Spleen (tissue), 7 donors: ENCODE measurements at regions not wholly inside any gene's neighbourhood (a gene's known extent, or its start where the extent isn't known, plus 50 kb on each side); places are given as distances from the start of the nearest gene placed in this dataset.

Experiments used
- POLR2A ChIP-seq, 3 donors: fragments of 450-650 bp; IDR thresholded peaks; one replicate each; pipeline ENCODE4 v1.5.1; 2017; ENCODE audit warnings: antibody characterized with exemption in 3 of 3, mild to moderate bottlenecking in 1 of 3
- POLR2AphosphoS5 ChIP-seq, 3 donors: sonication (generic); formaldehyde crosslinking; IDR thresholded peaks; one replicate each; pipeline ENCODE4 v1.5.1; 2017; ENCODE audit warnings: antibody characterized with exemption in 3 of 3
- TF ChIP-seq, protein P1 (sequence below), 11 experiments: fragments of 200-600 bp in 7 of 11; fragments of 450-650 bp in 4 of 11; sonication (generic) in 4 of 11; IDR thresholded peaks in 8 of 11; conservative IDR thresholded peaks in 3 of 11; 1 replicate in 7 of 11; 2 replicates in 4 of 11; pipeline versions ENCODE4 v1.4.0 to v1.8.0; 2016 to 2021; ENCODE audit warnings: antibody characterized with exemption in 11 of 11, inconsistent platforms in 4 of 11, mild to moderate bottlenecking in 1 of 11
- donor health status: DM: no; HTN: no; CAD: no; lungs with moderate emphysema.
- donor health status: DM: no; HTN: no; CAD: no.
- donor health status: DM: no; HTN: no; CAD: no.

DNA sequence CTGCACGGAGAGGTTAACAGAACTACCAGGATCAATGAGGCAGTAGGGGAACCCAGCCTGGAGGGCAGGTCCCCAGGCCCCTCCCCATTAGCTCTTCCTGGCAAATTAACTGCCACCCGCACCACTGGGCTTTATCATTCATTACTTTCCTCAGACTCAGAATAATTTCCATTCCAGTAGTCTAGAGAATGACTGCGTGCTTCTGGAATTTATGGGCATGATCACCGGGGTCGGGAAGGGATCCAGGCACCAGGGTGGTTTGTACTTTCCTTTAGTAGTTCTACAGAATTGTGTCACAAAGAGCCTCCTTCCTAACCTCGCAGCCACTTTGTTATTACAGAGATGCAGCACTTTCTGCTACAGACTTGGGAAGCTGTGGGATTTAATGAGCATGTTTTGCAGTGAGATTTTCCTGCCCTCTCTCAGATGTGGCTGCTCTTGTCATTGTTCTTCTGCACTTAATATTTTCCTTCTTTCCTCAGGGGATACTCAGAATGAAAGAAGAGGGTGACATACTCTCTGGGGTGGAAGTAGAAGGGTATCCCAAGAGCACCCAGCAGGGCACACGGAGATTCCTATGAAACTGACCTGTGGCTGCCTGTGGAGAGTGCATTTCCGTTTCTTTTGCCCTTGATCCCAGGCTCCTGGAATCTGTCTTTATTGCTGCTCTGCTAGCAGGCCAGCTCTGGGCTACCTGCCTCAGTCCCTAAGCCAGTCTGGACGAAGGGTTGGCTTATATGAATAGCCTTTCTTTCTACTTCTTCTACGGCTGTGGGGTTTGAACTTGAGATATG lies 285.0 kb upstream of the SLC10A2 start:
- TF ChIP-seq, protein P1, sequence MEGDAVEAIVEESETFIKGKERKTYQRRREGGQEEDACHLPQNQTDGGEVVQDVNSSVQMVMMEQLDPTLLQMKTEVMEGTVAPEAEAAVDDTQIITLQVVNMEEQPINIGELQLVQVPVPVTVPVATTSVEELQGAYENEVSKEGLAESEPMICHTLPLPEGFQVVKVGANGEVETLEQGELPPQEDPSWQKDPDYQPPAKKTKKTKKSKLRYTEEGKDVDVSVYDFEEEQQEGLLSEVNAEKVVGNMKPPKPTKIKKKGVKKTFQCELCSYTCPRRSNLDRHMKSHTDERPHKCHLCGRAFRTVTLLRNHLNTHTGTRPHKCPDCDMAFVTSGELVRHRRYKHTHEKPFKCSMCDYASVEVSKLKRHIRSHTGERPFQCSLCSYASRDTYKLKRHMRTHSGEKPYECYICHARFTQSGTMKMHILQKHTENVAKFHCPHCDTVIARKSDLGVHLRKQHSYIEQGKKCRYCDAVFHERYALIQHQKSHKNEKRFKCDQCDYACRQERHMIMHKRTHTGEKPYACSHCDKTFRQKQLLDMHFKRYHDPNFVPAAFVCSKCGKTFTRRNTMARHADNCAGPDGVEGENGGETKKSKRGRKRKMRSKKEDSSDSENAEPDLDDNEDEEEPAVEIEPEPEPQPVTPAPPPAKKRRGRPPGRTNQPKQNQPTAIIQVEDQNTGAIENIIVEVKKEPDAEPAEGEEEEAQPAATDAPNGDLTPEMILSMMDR (IDR thresholded peaks at IDR 0.05 in 8 of 11, conservative IDR thresholded peaks at IDR 0.05 in 3 of 11): no peak
- TF ChIP-seq POLR2AphosphoS5 (IDR thresholded peaks at IDR 0.05) (no peak), POLR2A (IDR thresholded peaks at IDR 0.05) (no peak)
